ENCODE measurements at regions not wholly inside any gene's neighbourhood (a gene's known extent, or its start where the extent isn't known, plus 50 kb on each side); places are given as distances from the start of the nearest gene placed in this dataset.

DNA sequence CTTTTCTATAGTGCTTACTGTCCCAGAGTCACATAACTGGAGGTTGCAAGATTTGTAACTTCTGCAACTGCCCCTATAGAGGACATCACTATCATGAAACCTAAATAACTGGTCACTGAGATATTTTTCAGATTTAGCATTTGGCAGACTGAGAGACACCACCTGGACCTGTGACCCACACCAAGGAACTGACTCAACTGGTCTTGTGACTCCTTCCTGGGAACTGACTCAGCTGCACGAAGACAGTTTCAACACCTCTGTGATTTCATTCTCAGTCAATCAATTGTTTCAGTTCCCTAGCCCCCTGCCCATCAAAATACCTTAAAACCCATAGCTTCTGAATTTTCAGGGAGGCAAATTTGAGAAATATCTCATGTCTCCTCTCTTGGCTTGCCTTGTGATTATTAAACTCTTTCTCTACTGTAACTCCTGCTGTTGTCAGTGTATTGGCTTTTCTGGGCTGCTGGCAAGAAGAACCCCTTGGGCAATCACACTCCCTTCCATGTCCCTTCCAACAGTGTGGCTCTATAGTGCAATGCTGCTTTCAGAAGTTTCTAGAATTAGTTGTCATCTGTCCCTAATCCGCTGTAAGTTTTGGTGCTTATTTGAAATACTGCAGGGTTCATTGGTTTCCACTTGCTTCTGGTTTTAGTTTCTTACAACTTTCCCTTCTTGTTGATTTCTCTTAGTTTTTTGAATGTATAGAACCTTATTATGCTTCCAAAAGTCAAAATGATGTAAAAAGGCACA is 127.8 kb upstream of the ADCY1 start:
- Mint-ChIP-seq H3K9me3 (ENCODE audit: low read depth) (peaks cover 11% of the 10 kb centered on the region), H3K27ac (no peak overlapping the region), H3K4me1 (ENCODE audit: low read depth) (no peaks in the 10 kb centered on the region), H3K27me3 (no peaks in the 10 kb centered on the region), H3K4me3 (ENCODE audit: low read depth) (no peak overlapping the region), H3K36me3 (ENCODE audit: insufficient read depth) (no peaks in the 10 kb centered on the region)
- TF ChIP-seq, protein P1, sequence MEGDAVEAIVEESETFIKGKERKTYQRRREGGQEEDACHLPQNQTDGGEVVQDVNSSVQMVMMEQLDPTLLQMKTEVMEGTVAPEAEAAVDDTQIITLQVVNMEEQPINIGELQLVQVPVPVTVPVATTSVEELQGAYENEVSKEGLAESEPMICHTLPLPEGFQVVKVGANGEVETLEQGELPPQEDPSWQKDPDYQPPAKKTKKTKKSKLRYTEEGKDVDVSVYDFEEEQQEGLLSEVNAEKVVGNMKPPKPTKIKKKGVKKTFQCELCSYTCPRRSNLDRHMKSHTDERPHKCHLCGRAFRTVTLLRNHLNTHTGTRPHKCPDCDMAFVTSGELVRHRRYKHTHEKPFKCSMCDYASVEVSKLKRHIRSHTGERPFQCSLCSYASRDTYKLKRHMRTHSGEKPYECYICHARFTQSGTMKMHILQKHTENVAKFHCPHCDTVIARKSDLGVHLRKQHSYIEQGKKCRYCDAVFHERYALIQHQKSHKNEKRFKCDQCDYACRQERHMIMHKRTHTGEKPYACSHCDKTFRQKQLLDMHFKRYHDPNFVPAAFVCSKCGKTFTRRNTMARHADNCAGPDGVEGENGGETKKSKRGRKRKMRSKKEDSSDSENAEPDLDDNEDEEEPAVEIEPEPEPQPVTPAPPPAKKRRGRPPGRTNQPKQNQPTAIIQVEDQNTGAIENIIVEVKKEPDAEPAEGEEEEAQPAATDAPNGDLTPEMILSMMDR (IDR thresholded peaks at IDR 0.05; ENCODE audit: unreplicated experiment), result no peak
- no peak for DNase-seq (ENCODE audit: low spot score, unreplicated experiment)

DNA sequence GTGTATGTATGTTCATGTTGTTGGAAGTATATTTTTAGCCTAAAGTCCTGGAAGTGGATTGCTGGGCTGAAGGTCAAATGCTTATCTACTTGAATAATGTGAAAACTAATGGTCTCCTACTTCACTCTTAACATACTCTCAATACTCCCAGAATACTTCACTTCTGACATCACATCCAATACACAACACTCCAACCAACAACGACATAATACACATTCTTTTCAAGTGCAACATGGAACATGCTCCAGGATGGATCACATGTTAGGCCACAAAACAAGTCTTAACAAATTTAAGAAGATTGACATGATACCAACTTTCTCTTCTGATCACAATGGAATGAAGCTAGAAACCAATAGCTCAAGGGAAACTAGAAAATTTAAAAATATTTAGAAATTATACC is 126.9 kb upstream of the ADCY1 start:
- Mint-ChIP-seq H3K9me3 (ENCODE audit: low read depth) (peaks cover 11% of the 10 kb centered on the region), H3K4me3 (ENCODE audit: low read depth) (no peak overlapping the region), H3K27me3 (no peaks in the 10 kb centered on the region), H3K36me3 (ENCODE audit: insufficient read depth) (no peaks in the 10 kb centered on the region), H3K4me1 (ENCODE audit: low read depth) (no peaks in the 10 kb centered on the region), H3K27ac (no peak overlapping the region)
- no peak for DNase-seq (ENCODE audit: low spot score, unreplicated experiment)
- TF ChIP-seq, protein P1 (IDR thresholded peaks at IDR 0.05; ENCODE audit: unreplicated experiment), result no peak

DNA sequence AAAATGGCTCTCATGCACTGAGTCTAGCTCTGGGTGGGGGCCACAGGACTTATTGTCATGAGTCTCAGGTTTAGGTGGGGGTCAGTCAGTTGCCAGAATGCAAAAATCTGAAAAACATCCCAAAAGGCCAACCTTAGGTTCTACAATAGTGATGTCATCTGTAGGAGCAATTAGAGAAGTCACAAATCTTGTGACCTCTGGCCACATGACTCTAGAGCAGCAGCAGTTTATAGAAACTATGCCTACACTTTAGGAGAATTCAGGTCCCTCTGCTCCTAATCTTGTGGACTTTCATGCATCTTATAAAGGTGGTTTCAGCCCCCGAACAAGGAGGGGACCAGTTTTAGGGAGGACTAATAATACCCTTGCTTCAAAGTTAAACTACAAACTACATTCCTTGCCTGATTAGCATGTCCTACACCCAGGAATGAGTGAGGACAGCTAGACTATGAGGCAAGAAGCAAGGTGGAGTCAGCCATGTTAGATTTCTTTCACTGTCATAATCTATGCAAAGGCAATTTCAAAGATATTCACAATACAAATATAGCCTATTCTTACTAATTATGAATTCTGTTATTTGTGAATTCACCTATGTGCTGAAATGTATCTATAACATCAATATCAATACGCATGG is 123.5 kb upstream of the ADCY1 start:
- peaks cover 11% of the 10 kb centered on the region for H3K9me3 Mint-ChIP-seq (ENCODE audit: low read depth)
- H3K4me3 Mint-ChIP-seq (ENCODE audit: low read depth), result no peak overlapping the region
- H3K27ac Mint-ChIP-seq, result no peak overlapping the region
- H3K36me3 Mint-ChIP-seq (ENCODE audit: insufficient read depth), result no peaks in the 10 kb centered on the region
- TF ChIP-seq, protein P1 (IDR thresholded peaks at IDR 0.05; ENCODE audit: unreplicated experiment), result no peak
- no peak for DNase-seq (ENCODE audit: low spot score, unreplicated experiment)
- H3K4me1 Mint-ChIP-seq (ENCODE audit: low read depth), result peaks cover 9% of the 10 kb centered on the region
- no peaks in the 10 kb centered on the region for H3K27me3 Mint-ChIP-seq

DNA sequence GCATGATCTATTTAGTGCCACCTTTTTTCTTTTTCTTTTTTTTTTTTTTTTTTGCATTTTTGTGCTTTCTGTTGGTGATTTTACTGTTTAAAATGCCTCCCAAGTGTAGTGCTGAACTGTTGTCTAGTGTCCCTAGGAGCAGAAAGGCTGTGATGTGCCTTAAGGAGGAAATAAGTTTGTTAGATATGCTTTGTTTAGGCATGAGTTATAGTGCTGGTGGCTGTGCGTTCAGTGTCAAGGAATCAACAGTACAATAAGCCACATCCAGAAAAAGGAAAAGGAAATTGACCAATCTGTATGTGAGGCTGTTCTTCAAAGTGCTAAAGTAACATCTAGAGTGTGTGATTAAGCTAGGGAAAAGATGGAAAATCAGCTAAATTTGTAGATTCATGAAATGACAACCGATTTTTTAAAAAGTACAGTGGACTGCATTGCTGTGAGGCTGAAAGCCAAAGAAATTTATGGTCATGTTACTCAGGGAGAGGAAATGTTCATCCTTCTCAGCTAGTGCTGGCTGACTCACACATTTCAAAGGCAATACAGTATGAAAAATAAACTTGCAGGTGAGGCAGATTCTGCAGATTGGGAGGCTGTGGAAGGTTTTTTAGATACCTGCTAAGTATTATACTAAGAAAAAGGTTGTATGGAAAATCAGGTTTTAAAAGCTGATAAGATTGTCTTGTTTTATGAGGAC is 122.7 kb upstream of the ADCY1 start:
- H3K36me3 Mint-ChIP-seq (ENCODE audit: insufficient read depth), result no peaks in the 10 kb centered on the region
- H3K9me3 Mint-ChIP-seq (ENCODE audit: low read depth), result peaks cover 9% of the 10 kb centered on the region
- no peak for DNase-seq (ENCODE audit: low spot score, unreplicated experiment)
- peaks cover 12% of the 10 kb centered on the region for H3K4me1 Mint-ChIP-seq (ENCODE audit: low read depth)
- TF ChIP-seq, protein P1 (IDR thresholded peaks at IDR 0.05; ENCODE audit: unreplicated experiment), result no peak
- no peaks in the 10 kb centered on the region for H3K27me3 Mint-ChIP-seq
- H3K27ac Mint-ChIP-seq, result no peak overlapping the region
- H3K4me3 Mint-ChIP-seq (ENCODE audit: low read depth), result no peak overlapping the region

DNA sequence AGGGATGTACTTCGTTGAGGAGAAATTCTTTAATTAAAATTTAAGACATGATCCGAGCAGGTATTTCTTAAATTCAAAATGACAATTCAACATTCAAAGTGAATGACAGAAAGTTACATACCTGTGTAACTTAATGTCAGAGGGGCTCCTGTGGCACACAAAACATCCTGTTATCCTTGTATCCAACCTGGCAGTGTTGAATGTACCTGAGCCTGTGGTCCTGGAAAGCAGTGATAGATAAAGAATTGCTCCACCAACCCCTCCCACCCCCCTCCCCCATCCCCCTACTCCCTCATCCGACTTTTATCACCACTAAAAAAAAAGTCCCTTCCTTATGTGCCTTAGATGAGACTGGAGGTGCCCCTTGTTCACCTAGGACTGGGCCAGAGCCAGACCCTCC is 119.4 kb upstream of the ADCY1 start:
- Mint-ChIP-seq H3K27ac (no peak overlapping the region), H3K4me3 (ENCODE audit: low read depth) (no peak overlapping the region), H3K4me1 (ENCODE audit: low read depth) (peaks cover 12% of the 10 kb centered on the region), H3K27me3 (no peaks in the 10 kb centered on the region), H3K36me3 (ENCODE audit: insufficient read depth) (no peaks in the 10 kb centered on the region), H3K9me3 (ENCODE audit: low read depth) (no peaks in the 10 kb centered on the region)
- no peak for DNase-seq (ENCODE audit: low spot score, unreplicated experiment)
- TF ChIP-seq, protein P1 (IDR thresholded peaks at IDR 0.05; ENCODE audit: unreplicated experiment), result no peak
